ENCODE measurements at regions not wholly inside any gene's neighbourhood (a gene's known extent, or its start where the extent isn't known, plus 50 kb on each side); places are given as distances from the start of the nearest gene placed in this dataset.

- TF ChIP-seq MYB (IDR thresholded peaks at IDR 0.05; ENCODE audit: borderline replicate concordance, low read depth, low read length), result no peak
- TF ChIP-seq CBX5 (IDR thresholded peaks at IDR 0.05; ENCODE audit: low read depth), result no peak
- TF ChIP-seq CHD4 (IDR thresholded peaks at IDR 0.05), result no peak
- TF ChIP-seq SREBF1 (IDR thresholded peaks at IDR 0.05; ENCODE audit: low read length), result no peak
- TF ChIP-seq TCF12 (IDR thresholded peaks at IDR 0.05; ENCODE audit: low read depth, low read length), result no peak
- no peak for TF ChIP-seq NKRF (conservative IDR thresholded peaks at IDR 0.05)
- no peak for TF ChIP-seq STAT1 (conservative IDR thresholded peaks at IDR 0.05)
- no peak for TF ChIP-seq EGR1 (IDR thresholded peaks at IDR 0.05; ENCODE audit: borderline replicate concordance in 1 of 2, low read depth in 2 of 2, low read length in 2 of 2)
- no peak for TF ChIP-seq MAX (IDR thresholded peaks at IDR 0.05; ENCODE audit: low read depth, low read length)
- TF ChIP-seq ATF3 (IDR thresholded peaks at IDR 0.05; ENCODE audit: borderline replicate concordance, extremely low read depth, low read depth, low read length), result no peak
These were observed 467.3 kb upstream of the CLINT1 start (continued) for GRCh38 chr5:158326256-158326655.

GRCh38 chr5:158324236-158324635 is 465.3 kb upstream of the CLINT1 start:
- H3K4me2 ChIP-seq (ENCODE audit: control insufficient read depth, insufficient read depth), result no peak overlapping the region
- RAD21 ChIA-PET (ENCODE audit: unreplicated experiment), result no interaction called here
- no peak for TF ChIP-seq CEBPZ (IDR thresholded peaks at IDR 0.05; ENCODE audit: low read depth, low read length)
- TF ChIP-seq CHD1 (IDR thresholded peaks at IDR 0.05; ENCODE audit: low read depth, low read length), result no peak
- TF ChIP-seq BCL3 (IDR thresholded peaks at IDR 0.05; ENCODE audit: borderline replicate concordance, insufficient read depth, low read depth, low read length, poor library complexity, severe bottlenecking), result no peak
- no peak for TF ChIP-seq PML (IDR thresholded peaks at IDR 0.05; ENCODE audit: low read length)
- TF ChIP-seq ZNF207 (IDR thresholded peaks at IDR 0.05; ENCODE audit: borderline replicate concordance), result no peak
- no peak for TF ChIP-seq SMAD5 (IDR thresholded peaks at IDR 0.05; ENCODE audit: low read depth)
- TF ChIP-seq HDAC2 (IDR thresholded peaks at IDR 0.05), result no peak
- no peak for TF ChIP-seq KLF5 (IDR thresholded peaks at IDR 0.05; ENCODE audit: partially characterized antibody)
- no peak for TF ChIP-seq BACH1 (IDR thresholded peaks at IDR 0.05; ENCODE audit: borderline replicate concordance)

More at GRCh38 chr5:158324236-158324635, 465.3 kb upstream of the CLINT1 start:
- Histone ChIP-seq H3K79me2 (ENCODE audit: control insufficient read depth, insufficient read depth, low read length) (no peaks in the 10 kb centered on the region), H4K20me1 (ENCODE audit: control insufficient read depth, insufficient read depth) (no peaks in the 10 kb centered on the region), H2AFZ (ENCODE audit: control insufficient read depth, low read depth, low read length) (no peak overlapping the region), H3K4me1 (ENCODE audit: control insufficient read depth, insufficient read depth, low read length) (no peaks in the 10 kb centered on the region), H3K9ac (ENCODE audit: control insufficient read depth, insufficient read depth, low read length) (no peak overlapping the region), H3K9me3 (replicated peaks; ENCODE audit: control insufficient read depth, insufficient read depth, low read length) (no peaks in the 10 kb centered on the region), H3K36me3 (ENCODE audit: control insufficient read depth in 2 of 2, insufficient read depth in 2 of 2, low read length in 1 of 2) (no peaks in the 10 kb centered on the region), H3K27me3 (replicated peaks in 1 of 2; ENCODE audit: control insufficient read depth in 2 of 2, insufficient read depth in 2 of 2, low read length in 1 of 2) (no peaks in the 10 kb centered on the region), H3K27ac (ENCODE audit: control insufficient read depth, insufficient read depth) (no peak overlapping the region), H3K4me3 (no peak overlapping the region)
- DNase-seq (ENCODE audit: low read depth, low spot score) (no peak), ATAC-seq (no peak), FAIRE-seq (no peak)
- intact Hi-C loops (cut with micrococcal nuclease; ENCODE audit: unreplicated experiment) (no loop called here), in situ Hi-C loops (cut with MboI) (no loop called here)
- POLR2A ChIA-PET, result no interaction called here
- no TSS peak for BruUV-seq (replicated peaks)
- SMC1A ChIA-PET (ENCODE audit: uncharacterized antibody, unreplicated experiment), result no interaction called here
- CTCF ChIA-PET, result no interaction called here
- WGBS (ENCODE audit: insufficient coverage, insufficient replicate concordance, low lambda C conversion rate, missing lambda C conversion rate), result 59% methylated on average over 3 of the region's 3 CpGs
